Choroid plexus epithelial cell (primary cell): ENCODE measurements at regions not wholly inside any gene's neighbourhood (a gene's known extent, or its start where the extent isn't known, plus 50 kb on each side); places are given as distances from the start of the nearest gene placed in this dataset.

Experiments
- DNase-seq: peaks from one replicate; pipeline ENCODE4 v3.0.0-alpha.2; 2010; ENCODE audit warnings: low read depth
- H3K4me3 ChIP-seq: 2 replicates; pipeline ENCODE4 v1.5.1; 2011; ENCODE audit warnings: low read depth, mild to moderate bottlenecking, control low read depth, low read length, moderate library complexity
- TF ChIP-seq, protein P1 (sequence below): conservative IDR thresholded peaks from 2 replicates; pipeline ENCODE4 v1.5.1; 2011; ENCODE audit warnings: low read depth, mild to moderate bottlenecking, control low read depth, inconsistent platforms, low read length, moderate library complexity

- H3K4me3 ChIP-seq = no peak overlapping the region
- DNase-seq = no peak
- TF ChIP-seq, protein P1, sequence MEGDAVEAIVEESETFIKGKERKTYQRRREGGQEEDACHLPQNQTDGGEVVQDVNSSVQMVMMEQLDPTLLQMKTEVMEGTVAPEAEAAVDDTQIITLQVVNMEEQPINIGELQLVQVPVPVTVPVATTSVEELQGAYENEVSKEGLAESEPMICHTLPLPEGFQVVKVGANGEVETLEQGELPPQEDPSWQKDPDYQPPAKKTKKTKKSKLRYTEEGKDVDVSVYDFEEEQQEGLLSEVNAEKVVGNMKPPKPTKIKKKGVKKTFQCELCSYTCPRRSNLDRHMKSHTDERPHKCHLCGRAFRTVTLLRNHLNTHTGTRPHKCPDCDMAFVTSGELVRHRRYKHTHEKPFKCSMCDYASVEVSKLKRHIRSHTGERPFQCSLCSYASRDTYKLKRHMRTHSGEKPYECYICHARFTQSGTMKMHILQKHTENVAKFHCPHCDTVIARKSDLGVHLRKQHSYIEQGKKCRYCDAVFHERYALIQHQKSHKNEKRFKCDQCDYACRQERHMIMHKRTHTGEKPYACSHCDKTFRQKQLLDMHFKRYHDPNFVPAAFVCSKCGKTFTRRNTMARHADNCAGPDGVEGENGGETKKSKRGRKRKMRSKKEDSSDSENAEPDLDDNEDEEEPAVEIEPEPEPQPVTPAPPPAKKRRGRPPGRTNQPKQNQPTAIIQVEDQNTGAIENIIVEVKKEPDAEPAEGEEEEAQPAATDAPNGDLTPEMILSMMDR = no peak
These were observed 151.2 kb downstream of the CBLN1 start for GRCh38 chr16:49130397-49130796.

- DNase-seq = no peak
- no peak overlapping the region for H3K4me3 ChIP-seq
- TF ChIP-seq, protein P1 = no peak
These were observed 151.7 kb downstream of the CBLN1 start for GRCh38 chr16:49129935-49130334.

GRCh38 chr16:49128740-49129139 is 152.9 kb downstream of the CBLN1 start:
- DNase-seq = no peak
- no peak overlapping the region for H3K4me3 ChIP-seq
- TF ChIP-seq, protein P1 = no peak

DNA sequence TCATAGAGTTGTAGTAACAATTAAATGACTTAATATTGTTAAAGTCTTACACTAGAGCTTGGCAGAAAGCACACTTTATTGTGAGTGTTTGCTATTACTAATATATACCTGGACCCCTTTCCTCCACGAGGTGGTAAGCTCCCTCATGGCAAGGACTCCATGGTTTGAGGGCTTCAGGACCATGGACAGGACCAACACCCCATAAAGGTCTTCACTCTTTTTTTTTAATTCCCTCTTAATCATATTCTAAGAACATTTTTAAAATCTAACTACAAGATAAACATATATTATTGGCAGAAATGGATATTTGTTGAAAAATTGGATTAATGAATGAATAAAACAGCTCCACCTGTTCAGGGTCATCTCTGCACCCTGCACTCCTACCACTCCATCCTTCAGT is 154.5 kb downstream of the CBLN1 start:
- DNase-seq = no peak
- TF ChIP-seq, protein P1 = no peak
- no peak overlapping the region for H3K4me3 ChIP-seq

- DNase-seq = no peak
- H3K4me3 ChIP-seq = no peak overlapping the region
- TF ChIP-seq, protein P1 = no peak
These were observed 160.0 kb downstream of the CBLN1 start for GRCh38 chr16:49121636-49122035.

DNA sequence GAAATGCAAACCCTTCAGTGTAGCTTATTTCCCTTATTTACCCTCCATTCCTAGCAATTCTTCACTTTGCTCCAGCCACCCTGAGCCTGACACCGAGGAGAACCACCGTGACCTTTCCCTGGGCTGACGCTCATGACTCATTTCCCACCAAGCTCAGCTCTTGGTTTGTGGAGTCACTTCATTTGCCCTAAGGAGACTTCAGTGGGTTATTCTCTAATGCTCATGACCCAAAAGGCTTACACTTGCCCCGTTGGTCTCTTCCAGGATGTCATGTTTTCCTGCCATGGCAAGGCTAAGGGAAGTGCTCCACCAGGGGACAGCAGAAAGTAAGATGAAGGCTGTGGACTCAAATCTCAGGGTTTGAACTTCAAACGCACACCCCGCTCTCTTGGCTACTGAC is 161.0 kb downstream of the CBLN1 start:
- TF ChIP-seq, protein P1 = no peak
- DNase-seq = no peak
- H3K4me3 ChIP-seq = no peak overlapping the region

DNA sequence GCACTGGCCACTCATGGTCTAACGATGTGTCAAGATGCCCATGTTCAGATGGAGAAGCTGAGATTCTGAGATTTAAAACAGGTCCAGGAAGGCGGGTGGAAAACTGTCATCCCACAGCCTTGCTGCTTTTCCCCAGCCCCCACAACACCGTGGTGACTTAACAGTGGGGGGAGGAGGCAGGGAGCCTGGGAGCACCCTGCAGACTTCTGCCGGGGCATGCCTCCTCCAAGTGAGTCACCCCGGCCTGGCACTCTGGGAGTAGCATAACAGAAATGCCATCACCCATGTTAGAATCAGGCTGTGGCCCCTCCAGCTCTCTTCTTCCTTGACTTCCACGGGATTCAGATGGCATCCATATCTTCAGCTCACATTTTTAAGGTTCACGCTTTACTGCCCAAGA is 164.8 kb downstream of the CBLN1 start:
- TF ChIP-seq, protein P1 = no peak
- DNase-seq = no peak
- H3K4me3 ChIP-seq = no peak overlapping the region
